GM23338 (cell line): ENCODE measurements at regions not wholly inside any gene's neighbourhood (a gene's known extent, or its start where the extent isn't known, plus 50 kb on each side); places are given as distances from the start of the nearest gene placed in this dataset.

ENCODE experiments used
- CREB1 ChIP-seq: fragments of 250-450 bp; sonication (Bioruptor Pico); IDR thresholded peaks from 2 replicates; pipeline ENCODE4 v1.5.0; 2020; ENCODE audit warnings: low read depth, mild to moderate bottlenecking, moderate library complexity
- CTCF ChIP-seq, 2 experiments: fragments of 200-600 bp in 1 of 2; sonication (generic) in 1 of 2; conservative IDR thresholded peaks; 2 replicates each; pipeline versions ENCODE4 v1.5.1 to v1.6.1; 2016 to 2017; ENCODE audit warnings: antibody characterized with exemption in 2 of 2, low read depth in 2 of 2, mild to moderate bottlenecking in 2 of 2, moderate library complexity in 1 of 2
- ETS1 ChIP-seq: IDR thresholded peaks from 2 replicates; pipeline ENCODE4 v1.6.1; 2016; ENCODE audit warnings: antibody characterized with exemption
- EZH2 ChIP-seq: fragments of 200-600 bp; sonication (generic); IDR thresholded peaks from one replicate; pipeline ENCODE4 v1.8.0; 2017; ENCODE audit warnings: antibody characterized with exemption, mild to moderate bottlenecking, low read depth; ENCODE audit not compliant: unreplicated experiment
- EZH2phosphoT487 ChIP-seq: fragments of 200-600 bp; sonication (generic); IDR thresholded peaks from one replicate; pipeline ENCODE4 v1.8.1; 2018; ENCODE audit warnings: antibody characterized with exemption; ENCODE audit not compliant: unreplicated experiment
- JUNB ChIP-seq: IDR thresholded peaks from one replicate; pipeline ENCODE4 v1.6.1; 2016; ENCODE audit warnings: antibody characterized with exemption; ENCODE audit not compliant: unreplicated experiment
- NANOG ChIP-seq: IDR thresholded peaks from 2 replicates; pipeline ENCODE4 v1.6.1; 2016; ENCODE audit warnings: antibody characterized with exemption, borderline replicate concordance
- POLR2AphosphoS5 ChIP-seq: IDR thresholded peaks from 2 replicates; pipeline ENCODE4 v1.6.1; 2016; ENCODE audit warnings: antibody characterized with exemption, low read depth
- REST ChIP-seq: IDR thresholded peaks from one replicate; pipeline ENCODE4 v1.6.1; 2018; ENCODE audit warnings: antibody characterized with exemption; ENCODE audit not compliant: unreplicated experiment
- STAT1 ChIP-seq: IDR thresholded peaks from one replicate; pipeline ENCODE4 v1.6.1; 2016; ENCODE audit warnings: antibody characterized with exemption; ENCODE audit not compliant: unreplicated experiment
- ZNF114 ChIP-seq: fragments of 250-450 bp; sonication (Bioruptor Pico); IDR thresholded peaks from 2 replicates; pipeline ENCODE4 v1.5.0; 2020; ENCODE audit warnings: mild to moderate bottlenecking, moderate library complexity
- ZNF331 ChIP-seq: fragments of 250-450 bp; sonication (Bioruptor Pico); IDR thresholded peaks from 2 replicates; pipeline ENCODE4 v1.5.0; 2020; ENCODE audit warnings: low read depth, mild to moderate bottlenecking, moderate library complexity

GRCh38 chr2:150126839-150127238 is 360.6 kb downstream of the RND3 start:
- no peak for TF ChIP-seq CTCF (conservative IDR thresholded peaks at IDR 0.05; ENCODE audit: low read depth in 2 of 2)
- no peak for TF ChIP-seq NANOG
- no peak for TF ChIP-seq REST
- TF ChIP-seq POLR2AphosphoS5: no peak
- no peak for TF ChIP-seq EZH2
- no peak for TF ChIP-seq STAT1
- TF ChIP-seq EZH2phosphoT487: no peak
- TF ChIP-seq ETS1: no peak
- no peak for TF ChIP-seq ZNF331 (CRISPR knock-in tag)
- no peak for TF ChIP-seq ZNF114 (CRISPR knock-in tag)
- no peak for TF ChIP-seq CREB1 (CRISPR knock-in tag)
- no peak for TF ChIP-seq JUNB
